MM.1S (cell line): ENCODE measurements at regions not wholly inside any gene's neighbourhood (a gene's known extent, or its start where the extent isn't known, plus 50 kb on each side); places are given as distances from the start of the nearest gene placed in this dataset.

ENCODE experiments used
- CTCF ChIP-seq: fragments of 300-600 bp; sonication (generic); IDR thresholded peaks from 2 replicates; pipeline ENCODE4 v1.5.1; 2016; ENCODE audit warnings: antibody characterized with exemption, low read length, mixed read lengths
- EZH2 ChIP-seq: fragments of 300-600 bp; sonication (generic); optimal IDR thresholded peaks from 2 replicates; pipeline ENCODE3; 2017; ENCODE audit warnings: low read depth, mild to moderate bottlenecking, antibody characterized with exemption, low read length, mixed read lengths

GRCh38 chr13:55661505-55661904, 1479.2 kb upstream of the PRR20A start:
- TF ChIP-seq CTCF (no peak), EZH2 (no peak)
